ENCODE measurements at regions not wholly inside any gene's neighbourhood (a gene's known extent, or its start where the extent isn't known, plus 50 kb on each side); places are given as distances from the start of the nearest gene placed in this dataset.

DNA sequence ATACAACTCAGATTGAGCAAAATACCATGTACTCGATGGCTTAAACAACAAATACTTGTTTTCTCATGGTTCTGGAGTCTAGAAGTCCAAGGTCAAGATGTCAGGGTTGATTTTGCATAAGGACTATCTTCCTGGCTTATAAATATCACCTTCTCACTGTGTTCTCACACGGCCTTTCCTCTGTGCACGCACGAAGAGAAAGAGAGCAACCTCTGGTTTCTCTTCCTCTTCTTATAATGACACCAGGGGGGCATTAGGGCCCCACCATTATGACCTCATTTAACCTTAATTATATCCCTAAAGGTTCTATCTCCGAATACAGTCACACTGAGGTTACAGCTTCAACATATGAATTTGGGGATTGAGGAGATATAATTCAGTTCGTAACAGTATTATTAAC lies 504.0 kb downstream of the MAGEE1 start:
- no peak overlapping the region for H3K4ac ChIP-seq (ENCODE audit: low read depth, low read length)
- Mint-ChIP-seq H3K4me3 (no peak overlapping the region), H3K36me3 (ENCODE audit: insufficient read depth in 1 of 3, low read depth in 3 of 3) (peaks cover 0 to 6% (median 0%) of the 10 kb centered on the region in 3 experiments; a peak in 3 of 7 replicates), H3K4me1 (no peaks in the 10 kb centered on the region), H3K27ac (no peak overlapping the region), H3K9me3 (peaks cover 79 to 93% of the 10 kb centered on the region in 2 experiments), H3K27me3 (ENCODE audit: low read depth) (no peaks in the 10 kb centered on the region)
- DNase-seq: no peak
- H2BK5ac ChIP-seq (ENCODE audit: insufficient read length, low read length): no peak overlapping the region
- no CpG with 5 or more reads among the region's 6 CpGs for WGBS (ENCODE audit: extremely low coverage, insufficient read length, low lambda C conversion rate)
- no peaks in the 10 kb centered on the region for H3K4me1 ChIP-seq (ENCODE audit: insufficient read depth, low read length)
- H3T11ph ChIP-seq (ENCODE audit: low read length): no peak overlapping the region
- no peaks in the 10 kb centered on the region for H3K79me1 ChIP-seq (ENCODE audit: insufficient read depth, low read depth, low read length, poor library complexity, severe bottlenecking)
- no peak overlapping the region for H3K18ac ChIP-seq (ENCODE audit: insufficient read length, low read depth, low read length)
- H3K27ac ChIP-seq (ENCODE audit: insufficient read length, low read depth, low read length): no peak overlapping the region
- no peak overlapping the region for H2BK120ac ChIP-seq (ENCODE audit: low read depth, low read length, poor library complexity, severe bottlenecking)
- no peak overlapping the region for H2BK12ac ChIP-seq (ENCODE audit: insufficient read length, low read depth, low read length)
- H3K9ac ChIP-seq (ENCODE audit: extremely low read depth, insufficient read length, low read length): no peak overlapping the region
- H3K27me3 ChIP-seq (ENCODE audit: insufficient read depth, low read length): no peaks in the 10 kb centered on the region
- no peak overlapping the region for H2AK5ac ChIP-seq (ENCODE audit: insufficient read length, low read length)
- H4K20me1 ChIP-seq (ENCODE audit: control insufficient read depth, insufficient read depth, insufficient read length): no peaks in the 10 kb centered on the region
- no peak overlapping the region for H3K23ac ChIP-seq (ENCODE audit: insufficient read length, low read depth, low read length)
- H2BK20ac ChIP-seq (ENCODE audit: low read depth, low read length, poor library complexity, severe bottlenecking): no peak overlapping the region
- H3K23me2 ChIP-seq (ENCODE audit: insufficient read length, low read depth, low read length, poor library complexity, severe bottlenecking): no peaks in the 10 kb centered on the region
- TF ChIP-seq, protein P1, sequence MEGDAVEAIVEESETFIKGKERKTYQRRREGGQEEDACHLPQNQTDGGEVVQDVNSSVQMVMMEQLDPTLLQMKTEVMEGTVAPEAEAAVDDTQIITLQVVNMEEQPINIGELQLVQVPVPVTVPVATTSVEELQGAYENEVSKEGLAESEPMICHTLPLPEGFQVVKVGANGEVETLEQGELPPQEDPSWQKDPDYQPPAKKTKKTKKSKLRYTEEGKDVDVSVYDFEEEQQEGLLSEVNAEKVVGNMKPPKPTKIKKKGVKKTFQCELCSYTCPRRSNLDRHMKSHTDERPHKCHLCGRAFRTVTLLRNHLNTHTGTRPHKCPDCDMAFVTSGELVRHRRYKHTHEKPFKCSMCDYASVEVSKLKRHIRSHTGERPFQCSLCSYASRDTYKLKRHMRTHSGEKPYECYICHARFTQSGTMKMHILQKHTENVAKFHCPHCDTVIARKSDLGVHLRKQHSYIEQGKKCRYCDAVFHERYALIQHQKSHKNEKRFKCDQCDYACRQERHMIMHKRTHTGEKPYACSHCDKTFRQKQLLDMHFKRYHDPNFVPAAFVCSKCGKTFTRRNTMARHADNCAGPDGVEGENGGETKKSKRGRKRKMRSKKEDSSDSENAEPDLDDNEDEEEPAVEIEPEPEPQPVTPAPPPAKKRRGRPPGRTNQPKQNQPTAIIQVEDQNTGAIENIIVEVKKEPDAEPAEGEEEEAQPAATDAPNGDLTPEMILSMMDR (conservative IDR thresholded peaks at IDR 0.05): no peak
- H3K14ac ChIP-seq (ENCODE audit: insufficient read depth, low read length): no peak overlapping the region
- no peak overlapping the region for H2AFZ ChIP-seq (ENCODE audit: low read length)
- H3K9me3 ChIP-seq (ENCODE audit: control insufficient read depth, low read depth, low read length): no peaks in the 10 kb centered on the region
- H3K4me2 ChIP-seq (ENCODE audit: insufficient read depth, insufficient read length, low read length): no peak overlapping the region
- H4K5ac ChIP-seq (ENCODE audit: insufficient read length, low read depth, low read length): no peak overlapping the region
- H4K91ac ChIP-seq (ENCODE audit: insufficient read length, low read depth, low read length): no peak overlapping the region
- H4K8ac ChIP-seq (replicated peaks; ENCODE audit: insufficient read length, low read depth, low read length): no peak overlapping the region
- H2BK15ac ChIP-seq (ENCODE audit: low read depth, low read length): no peak overlapping the region
- H3K79me2 ChIP-seq (ENCODE audit: insufficient read depth, low read length): no peaks in the 10 kb centered on the region
- H3K56ac ChIP-seq (ENCODE audit: insufficient read length, low read depth, low read length): no peak overlapping the region

Measured in H9 (cell line).